ENCODE measurements at regions not wholly inside any gene's neighbourhood (a gene's known extent, or its start where the extent isn't known, plus 50 kb on each side); places are given as distances from the start of the nearest gene placed in this dataset.

DNA sequence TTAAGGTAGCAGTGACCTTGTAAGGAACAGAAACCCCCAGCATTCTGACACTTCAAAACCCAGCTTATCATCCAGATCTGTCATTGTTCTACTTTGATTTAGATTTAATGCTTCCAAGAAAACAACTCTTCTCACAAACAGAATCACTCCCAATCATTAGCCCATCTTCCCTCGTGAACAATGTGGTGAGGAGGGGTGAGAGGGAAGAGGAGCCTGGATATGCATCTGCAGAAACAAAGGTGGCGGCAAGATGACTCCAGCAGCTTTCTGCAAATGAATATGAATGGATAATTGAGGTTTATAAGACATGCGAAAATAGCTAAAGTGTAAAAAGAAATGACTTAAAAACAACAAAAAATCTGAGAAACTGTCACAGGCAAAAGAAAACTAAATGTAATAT is 859.9 kb upstream of the SLC10A2 start:
- no peaks in the 10 kb centered on the region for H3K36me3 ChIP-seq (ENCODE audit: control insufficient read depth, insufficient read depth, low read length)
- H3K4me3 ChIP-seq (replicated peaks; ENCODE audit: low read depth, low read length) = no peak overlapping the region
- H3K27me3 ChIP-seq (replicated peaks; ENCODE audit: control insufficient read depth, insufficient read depth, low read length) = no peaks in the 10 kb centered on the region
- no peak for DNase-seq (ENCODE audit: extremely low read depth, insufficient read length)
- TF ChIP-seq, protein P1, sequence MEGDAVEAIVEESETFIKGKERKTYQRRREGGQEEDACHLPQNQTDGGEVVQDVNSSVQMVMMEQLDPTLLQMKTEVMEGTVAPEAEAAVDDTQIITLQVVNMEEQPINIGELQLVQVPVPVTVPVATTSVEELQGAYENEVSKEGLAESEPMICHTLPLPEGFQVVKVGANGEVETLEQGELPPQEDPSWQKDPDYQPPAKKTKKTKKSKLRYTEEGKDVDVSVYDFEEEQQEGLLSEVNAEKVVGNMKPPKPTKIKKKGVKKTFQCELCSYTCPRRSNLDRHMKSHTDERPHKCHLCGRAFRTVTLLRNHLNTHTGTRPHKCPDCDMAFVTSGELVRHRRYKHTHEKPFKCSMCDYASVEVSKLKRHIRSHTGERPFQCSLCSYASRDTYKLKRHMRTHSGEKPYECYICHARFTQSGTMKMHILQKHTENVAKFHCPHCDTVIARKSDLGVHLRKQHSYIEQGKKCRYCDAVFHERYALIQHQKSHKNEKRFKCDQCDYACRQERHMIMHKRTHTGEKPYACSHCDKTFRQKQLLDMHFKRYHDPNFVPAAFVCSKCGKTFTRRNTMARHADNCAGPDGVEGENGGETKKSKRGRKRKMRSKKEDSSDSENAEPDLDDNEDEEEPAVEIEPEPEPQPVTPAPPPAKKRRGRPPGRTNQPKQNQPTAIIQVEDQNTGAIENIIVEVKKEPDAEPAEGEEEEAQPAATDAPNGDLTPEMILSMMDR (IDR thresholded peaks at IDR 0.05; ENCODE audit: insufficient read depth, low read length, poor library complexity, severe bottlenecking) = no peak

DNA sequence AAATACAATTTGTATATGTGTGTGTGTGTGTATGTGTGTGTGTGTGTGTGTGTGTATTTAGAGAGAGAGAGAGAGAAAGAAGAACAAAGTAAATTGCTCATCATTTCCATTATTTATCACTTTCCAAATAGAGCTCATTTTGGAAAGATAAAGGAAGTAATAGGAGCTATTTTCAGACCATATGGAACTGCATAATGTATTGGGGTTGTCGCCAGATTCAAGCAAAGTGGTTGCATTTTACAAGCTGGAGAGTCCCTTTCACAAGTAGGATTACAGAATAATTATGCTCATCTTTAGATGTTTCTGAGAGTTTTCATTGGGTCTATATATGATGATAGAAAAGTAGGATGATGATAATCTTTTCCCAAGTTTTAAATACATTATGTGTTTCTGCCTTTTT is 842.7 kb upstream of the SLC10A2 start:
- no peak for DNase-seq (ENCODE audit: extremely low read depth, insufficient read length)
- Histone ChIP-seq H3K4me3 (replicated peaks; ENCODE audit: low read depth, low read length) (no peak overlapping the region), H3K27me3 (replicated peaks; ENCODE audit: control insufficient read depth, insufficient read depth, low read length) (no peaks in the 10 kb centered on the region), H3K36me3 (ENCODE audit: control insufficient read depth, insufficient read depth, low read length) (no peaks in the 10 kb centered on the region)
- TF ChIP-seq, protein P1 (IDR thresholded peaks at IDR 0.05; ENCODE audit: insufficient read depth, low read length, poor library complexity, severe bottlenecking) = no peak

DNA sequence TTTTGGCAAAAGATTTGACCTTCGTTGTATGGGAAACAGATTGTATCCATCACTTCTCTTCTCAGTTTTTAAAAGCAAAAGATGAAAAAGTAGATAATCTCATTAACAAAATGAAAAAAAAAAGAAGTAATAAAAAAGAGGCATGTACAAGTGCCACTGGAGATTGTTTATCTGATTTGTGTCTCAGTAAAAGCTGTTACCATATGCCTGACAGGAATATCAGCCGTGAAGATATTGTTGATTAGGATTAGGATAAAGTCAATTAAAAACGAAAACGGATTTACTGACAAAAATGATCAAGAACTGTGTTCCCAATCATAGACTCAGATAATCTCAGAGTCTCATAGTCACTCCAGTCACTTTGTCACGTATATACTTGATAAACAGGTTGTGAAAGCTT is 842.1 kb upstream of the SLC10A2 start:
- H3K27me3 ChIP-seq (replicated peaks; ENCODE audit: control insufficient read depth, insufficient read depth, low read length) = no peaks in the 10 kb centered on the region
- H3K4me3 ChIP-seq (replicated peaks; ENCODE audit: low read depth, low read length) = no peak overlapping the region
- no peak for DNase-seq (ENCODE audit: extremely low read depth, insufficient read length)
- H3K36me3 ChIP-seq (ENCODE audit: control insufficient read depth, insufficient read depth, low read length) = no peaks in the 10 kb centered on the region
- TF ChIP-seq, protein P1 (IDR thresholded peaks at IDR 0.05; ENCODE audit: insufficient read depth, low read length, poor library complexity, severe bottlenecking) = no peak

DNA sequence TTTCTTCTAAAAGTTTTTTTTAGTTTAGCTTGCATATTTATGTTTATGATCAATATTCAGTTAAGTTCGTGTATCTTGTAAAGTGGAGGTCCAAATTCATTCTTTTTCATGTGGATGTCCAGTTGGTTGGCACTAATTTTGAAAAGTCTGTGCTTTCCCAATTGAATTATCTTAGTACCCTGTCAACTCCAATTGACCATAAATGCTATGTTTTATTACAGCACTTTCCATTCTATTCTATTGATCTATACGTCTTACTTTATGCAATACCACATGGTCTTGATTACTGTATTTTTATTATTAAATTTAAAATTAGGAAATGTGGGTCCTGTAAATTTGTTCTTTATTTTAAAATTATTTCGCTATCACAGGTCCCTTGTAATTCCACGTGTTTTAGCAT is 837.6 kb upstream of the SLC10A2 start:
- TF ChIP-seq, protein P1 (IDR thresholded peaks at IDR 0.05; ENCODE audit: insufficient read depth, low read length, poor library complexity, severe bottlenecking) = no peak
- no peak for DNase-seq (ENCODE audit: extremely low read depth, insufficient read length)
- H3K27me3 ChIP-seq (replicated peaks; ENCODE audit: control insufficient read depth, insufficient read depth, low read length) = no peaks in the 10 kb centered on the region
- H3K4me3 ChIP-seq (replicated peaks; ENCODE audit: low read depth, low read length) = no peak overlapping the region
- no peaks in the 10 kb centered on the region for H3K36me3 ChIP-seq (ENCODE audit: control insufficient read depth, insufficient read depth, low read length)

DNA sequence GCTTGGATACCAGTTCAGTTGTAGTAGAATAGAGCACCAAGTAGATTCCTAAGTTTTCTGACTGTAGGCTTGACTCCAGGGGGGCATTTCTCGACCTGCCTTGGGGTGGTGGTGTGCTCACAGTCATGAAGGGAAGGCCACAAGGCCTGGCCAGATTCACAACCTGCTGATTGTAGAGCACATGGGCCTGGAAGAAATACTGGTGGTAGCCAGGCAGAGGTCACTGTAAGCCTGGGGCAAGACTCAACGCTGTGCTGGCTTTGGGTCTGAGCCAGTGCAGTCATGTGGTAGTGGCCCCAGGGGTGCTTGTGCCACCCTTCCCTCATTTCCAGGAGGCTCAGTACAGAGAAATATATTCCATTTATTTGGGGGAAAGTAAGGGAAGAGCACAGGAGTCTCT is 832.3 kb upstream of the SLC10A2 start:
- Histone ChIP-seq H3K27me3 (replicated peaks; ENCODE audit: control insufficient read depth, insufficient read depth, low read length) (no peaks in the 10 kb centered on the region), H3K36me3 (ENCODE audit: control insufficient read depth, insufficient read depth, low read length) (no peaks in the 10 kb centered on the region), H3K4me3 (replicated peaks; ENCODE audit: low read depth, low read length) (no peak overlapping the region)
- TF ChIP-seq, protein P1 (IDR thresholded peaks at IDR 0.05; ENCODE audit: insufficient read depth, low read length, poor library complexity, severe bottlenecking) = no peak
- DNase-seq (ENCODE audit: extremely low read depth, insufficient read length) = no peak

DNA sequence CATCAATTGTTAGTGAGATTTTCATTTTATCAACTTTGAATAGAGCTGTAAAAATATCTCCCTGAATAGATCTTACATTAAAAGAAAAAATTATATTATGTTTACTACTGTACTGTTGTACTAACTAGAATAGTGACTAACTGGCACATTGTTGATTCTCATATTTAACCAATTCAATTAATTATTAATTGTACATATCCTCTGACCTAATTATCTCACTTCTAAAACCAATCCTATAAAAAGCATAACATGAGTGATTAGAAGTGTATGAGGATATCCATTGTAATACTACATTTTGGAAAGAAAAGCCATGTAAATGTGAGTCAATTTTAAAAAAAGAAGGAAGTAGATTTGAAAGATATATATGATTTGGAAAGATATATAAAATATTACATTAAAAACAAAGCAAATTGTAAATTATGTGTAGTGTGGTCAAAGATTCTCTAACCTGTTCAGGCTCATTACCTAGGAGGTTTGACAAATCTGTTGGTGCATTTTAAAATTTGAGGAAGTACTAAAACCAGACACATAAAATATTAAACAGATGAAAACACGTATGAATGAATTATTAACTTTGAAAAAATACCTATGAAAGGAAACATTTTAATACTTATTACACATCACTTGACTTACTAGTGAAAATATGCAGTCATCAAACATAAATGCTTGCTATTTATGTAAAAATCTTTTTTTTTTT is 829.8 kb upstream of the SLC10A2 start:
- H3K36me3 ChIP-seq (ENCODE audit: control insufficient read depth, insufficient read depth, low read length) = no peaks in the 10 kb centered on the region
- TF ChIP-seq, protein P1 (IDR thresholded peaks at IDR 0.05; ENCODE audit: insufficient read depth, low read length, poor library complexity, severe bottlenecking) = no peak
- DNase-seq (ENCODE audit: extremely low read depth, insufficient read length) = no peak
- no peaks in the 10 kb centered on the region for H3K27me3 ChIP-seq (replicated peaks; ENCODE audit: control insufficient read depth, insufficient read depth, low read length)
- H3K4me3 ChIP-seq (replicated peaks; ENCODE audit: low read depth, low read length) = no peak overlapping the region
